Ovary (tissue), 7 donors: ENCODE measurements at regions not wholly inside any gene's neighbourhood (a gene's known extent, or its start where the extent isn't known, plus 50 kb on each side); places are given as distances from the start of the nearest gene placed in this dataset.

Experiments
- DNase-seq, 5 donors: peaks; one replicate each; pipeline ENCODE4 v3.0.0-alpha.2; 2019 to 2020
- H3K27ac ChIP-seq, 2 donors: fragments of 200-600 bp; one replicate each; pipeline versions ENCODE4 v1.5.1 to v1.8.0; 2019 to 2022
- H3K27me3 ChIP-seq: fragments of 200-600 bp; one replicate; pipeline ENCODE4 v1.8.0; 2022
- H3K36me3 ChIP-seq: fragments of 200-600 bp; sonication (generic); one replicate; pipeline ENCODE4 v1.5.1; 2019
- H3K4me1 ChIP-seq: one replicate; pipeline ENCODE4 v1.8.1; 2013; ENCODE audit warnings: mild to moderate bottlenecking, moderate library complexity; ENCODE audit not compliant: insufficient read depth
- H3K4me3 ChIP-seq: fragments of 200-600 bp; sonication (generic); one replicate; pipeline ENCODE4 v1.5.1; 2017
- H3K9me3 ChIP-seq, 2 donors: fragments of 200-600 bp in 1 of 2; sonication (generic) in 1 of 2; one replicate each; pipeline versions ENCODE4 v1.5.1 to v1.8.1; 2013 to 2019; ENCODE audit warnings: mild to moderate bottlenecking in 1 of 2, moderate library complexity in 1 of 2
- EP300 ChIP-seq: sonication (generic); formaldehyde crosslinking; IDR thresholded peaks from one replicate; pipeline ENCODE4 v1.6.1; 2017; ENCODE audit warnings: antibody characterized with exemption
- POLR2A ChIP-seq: fragments of 450-650 bp; IDR thresholded peaks from one replicate; pipeline ENCODE4 v1.6.1; 2017; ENCODE audit warnings: antibody characterized with exemption, mild to moderate bottlenecking, moderate library complexity
- WGBS, 3 donors: extraction: QIAGEN DNeasy Blood & Tissue Kit in 1 of 3; methylation state at CpG; one replicate each; pipeline versions ENCODE4 v1.1.5 to v1.1.7; 2013 to 2017; 5-methylcytosine and 5-hydroxymethylcytosine counted together
- intact Hi-C, 4 donors: fragments of 100-400 bp; cut with DNase I; formaldehyde crosslinking; loops; one replicate each; pipeline versions ENCODE4 v1.11.0 to v1.15.1; 2022 to 2023
- TF ChIP-seq, protein P1 (sequence below), 3 donors: fragments of 450-650 bp in 2 of 3; fragments of 200-600 bp in 1 of 3; IDR thresholded peaks; one replicate each; pipeline versions ENCODE4 v1.5.1 to v1.8.0; 2016 to 2022; ENCODE audit warnings: antibody characterized with exemption in 3 of 3, mild to moderate bottlenecking in 1 of 3
- donor health status: DM: no; HTN: no; CAD: no; lungs with moderate emphysema.
- donor health status: DM: no; HTN: no; CAD: no.
- donor health status: Bipolar disorder and iron deficiency.
- donor health status: DM: no; HTN: no; CAD: no.
- donor health status: DM: yes; HTN: yes; CAD: no.

DNA sequence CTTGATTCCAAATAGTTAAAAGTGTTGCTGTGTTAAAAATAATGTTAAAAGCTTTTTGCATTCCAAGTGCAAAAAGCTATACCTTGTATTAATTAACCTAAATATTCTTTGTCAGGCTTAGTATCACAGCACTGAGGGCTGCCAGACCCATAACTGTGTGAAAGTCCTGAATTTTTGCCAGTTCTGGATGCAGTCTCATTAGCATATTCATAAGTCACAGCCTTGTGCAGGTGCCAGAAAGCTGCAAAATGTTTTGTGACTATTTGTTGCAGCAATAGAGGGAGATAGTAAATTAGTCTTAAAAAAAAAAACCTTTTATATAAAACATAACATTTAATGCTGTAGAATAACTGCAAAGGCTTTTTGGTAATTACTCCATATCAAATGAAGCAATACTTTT is 56.6 kb downstream of the SLITRK1 start:
- TF ChIP-seq EP300 (no peak), POLR2A (no peak)
- TF ChIP-seq, protein P1, sequence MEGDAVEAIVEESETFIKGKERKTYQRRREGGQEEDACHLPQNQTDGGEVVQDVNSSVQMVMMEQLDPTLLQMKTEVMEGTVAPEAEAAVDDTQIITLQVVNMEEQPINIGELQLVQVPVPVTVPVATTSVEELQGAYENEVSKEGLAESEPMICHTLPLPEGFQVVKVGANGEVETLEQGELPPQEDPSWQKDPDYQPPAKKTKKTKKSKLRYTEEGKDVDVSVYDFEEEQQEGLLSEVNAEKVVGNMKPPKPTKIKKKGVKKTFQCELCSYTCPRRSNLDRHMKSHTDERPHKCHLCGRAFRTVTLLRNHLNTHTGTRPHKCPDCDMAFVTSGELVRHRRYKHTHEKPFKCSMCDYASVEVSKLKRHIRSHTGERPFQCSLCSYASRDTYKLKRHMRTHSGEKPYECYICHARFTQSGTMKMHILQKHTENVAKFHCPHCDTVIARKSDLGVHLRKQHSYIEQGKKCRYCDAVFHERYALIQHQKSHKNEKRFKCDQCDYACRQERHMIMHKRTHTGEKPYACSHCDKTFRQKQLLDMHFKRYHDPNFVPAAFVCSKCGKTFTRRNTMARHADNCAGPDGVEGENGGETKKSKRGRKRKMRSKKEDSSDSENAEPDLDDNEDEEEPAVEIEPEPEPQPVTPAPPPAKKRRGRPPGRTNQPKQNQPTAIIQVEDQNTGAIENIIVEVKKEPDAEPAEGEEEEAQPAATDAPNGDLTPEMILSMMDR (IDR thresholded peaks at IDR 0.05) = no peak
- intact Hi-C loops = no loop called here
- Histone ChIP-seq H3K27me3 (no peaks in the 10 kb centered on the region), H3K4me3 (no peak overlapping the region), H3K9me3 (no peaks in the 10 kb centered on the region), H3K27ac (no peak overlapping the region), H3K36me3 (no peaks in the 10 kb centered on the region), H3K4me1 (no peaks in the 10 kb centered on the region)
- no peak for DNase-seq

DNA sequence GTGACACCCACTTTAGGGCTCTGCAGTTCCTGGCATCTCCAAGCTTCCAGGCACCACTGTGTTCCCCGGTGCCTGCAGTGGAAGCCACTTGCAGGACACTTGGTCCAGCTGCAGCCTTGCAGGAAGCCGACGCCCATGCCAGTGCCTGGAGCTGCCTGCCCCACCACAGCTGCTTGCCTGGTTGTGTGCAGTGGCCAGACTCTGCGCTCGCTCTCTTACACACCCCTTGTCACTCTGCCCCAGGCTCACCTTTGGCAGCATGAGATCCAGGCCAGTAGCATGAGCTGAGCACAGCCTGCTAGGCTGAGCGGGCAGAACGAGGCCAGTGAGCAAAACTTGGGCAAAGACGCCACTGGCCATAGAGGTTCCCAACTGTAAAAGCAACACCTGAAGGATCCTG is 57.7 kb downstream of the SLITRK1 start:
- H3K4me1 ChIP-seq = no peaks in the 10 kb centered on the region
- H3K9me3 ChIP-seq = no peaks in the 10 kb centered on the region
- no peak for TF ChIP-seq POLR2A
- TF ChIP-seq EP300 = no peak
- TF ChIP-seq, protein P1 (IDR thresholded peaks at IDR 0.05) = no peak
- no peak overlapping the region for H3K27ac ChIP-seq
- no peaks in the 10 kb centered on the region for H3K27me3 ChIP-seq
- H3K36me3 ChIP-seq = no peaks in the 10 kb centered on the region
- intact Hi-C loops = no loop called here
- peak in 1 of 5 donors; percentile 6 for DNase-seq
- 93 to 97% (median 94%) methylated on average over 8 of the region's 8 CpGs for WGBS, 3 donors
- no peak overlapping the region for H3K4me3 ChIP-seq

DNA sequence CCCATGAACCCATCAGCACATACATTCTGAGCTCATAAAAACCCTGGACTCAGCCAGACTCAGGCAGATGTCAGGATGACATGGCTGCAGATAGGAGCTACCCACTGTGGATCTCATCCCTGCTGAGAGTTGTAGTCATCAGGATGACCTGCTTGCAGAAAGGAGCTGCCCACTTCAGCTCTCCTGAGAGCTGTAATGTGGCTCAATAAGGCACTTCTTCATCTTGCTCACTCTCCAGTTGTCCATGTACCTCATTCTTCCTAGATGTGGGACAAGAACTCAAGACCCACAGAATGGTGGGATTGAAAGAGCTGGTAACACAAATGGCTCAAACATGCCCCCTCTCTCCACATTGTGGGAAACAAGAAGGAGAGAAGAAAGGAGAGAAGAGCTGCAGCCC is 58.2 kb downstream of the SLITRK1 start:
- H3K27me3 ChIP-seq = no peaks in the 10 kb centered on the region
- intact Hi-C loops = no loop called here
- no peak overlapping the region for H3K4me3 ChIP-seq
- TF ChIP-seq EP300 (no peak), POLR2A (no peak)
- TF ChIP-seq, protein P1 (IDR thresholded peaks at IDR 0.05) = no peak
- no peak for DNase-seq
- no peaks in the 10 kb centered on the region for H3K9me3 ChIP-seq
- H3K36me3 ChIP-seq = no peaks in the 10 kb centered on the region
- no peaks in the 10 kb centered on the region for H3K4me1 ChIP-seq
- H3K27ac ChIP-seq = no peak overlapping the region

DNA sequence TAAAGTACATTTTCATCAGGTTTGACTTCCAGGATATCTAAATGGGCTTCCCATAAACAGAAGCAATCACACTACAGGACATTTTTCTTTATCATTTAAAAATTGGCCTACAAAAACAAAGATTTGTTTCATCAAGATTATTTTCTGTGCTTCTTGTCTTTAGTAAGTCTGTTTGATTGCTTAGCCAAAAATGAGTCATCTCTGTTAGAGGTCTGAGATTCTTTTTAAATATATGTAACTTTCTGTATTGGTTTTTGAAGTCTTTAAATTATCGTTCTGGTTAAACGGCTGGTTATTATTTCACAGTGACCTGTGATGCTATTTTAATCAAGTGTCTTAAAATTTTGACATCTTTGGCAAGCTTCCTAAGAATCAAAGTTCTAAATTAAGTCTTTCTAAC is 62.7 kb downstream of the SLITRK1 start:
- H3K4me1 ChIP-seq = no peaks in the 10 kb centered on the region
- H3K27me3 ChIP-seq = no peaks in the 10 kb centered on the region
- no peaks in the 10 kb centered on the region for H3K36me3 ChIP-seq
- 68 to 75% (median 68%) methylated on average over 2 of the region's 2 CpGs for WGBS, 3 donors
- no peaks in the 10 kb centered on the region for H3K9me3 ChIP-seq
- no peak for DNase-seq
- H3K27ac ChIP-seq = no peak overlapping the region
- TF ChIP-seq, protein P1 (IDR thresholded peaks at IDR 0.05) = no peak
- TF ChIP-seq EP300 = no peak
- intact Hi-C loops = no loop called here
- H3K4me3 ChIP-seq = no peak overlapping the region

DNA sequence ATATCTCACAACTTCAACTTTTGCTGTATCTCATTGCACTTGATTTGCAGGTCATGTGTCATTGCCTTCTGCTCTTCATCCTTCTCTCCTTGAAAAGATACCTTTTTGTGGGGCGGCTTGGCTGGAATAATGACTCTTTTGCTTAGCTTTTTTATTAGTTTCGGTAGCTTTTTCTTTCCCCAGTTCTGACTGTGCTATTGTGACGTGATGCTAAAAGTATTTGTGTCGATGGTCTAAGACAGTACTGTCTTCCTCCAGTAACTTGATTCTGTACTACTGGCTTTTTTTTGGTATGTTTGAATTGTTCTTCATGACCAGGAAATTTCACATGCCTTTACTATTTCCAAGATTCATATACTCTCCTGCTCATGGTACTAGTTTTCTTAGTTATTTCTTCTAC is 63.1 kb downstream of the SLITRK1 start:
- TF ChIP-seq POLR2A (no peak), EP300 (no peak)
- TF ChIP-seq, protein P1 (IDR thresholded peaks at IDR 0.05) = no peak
- no peak overlapping the region for H3K4me3 ChIP-seq

More for the DNA sequence above, 63.1 kb downstream of the SLITRK1 start:
- DNase-seq = no peak
- Histone ChIP-seq H3K4me1 (no peaks in the 10 kb centered on the region), H3K9me3 (no peaks in the 10 kb centered on the region), H3K36me3 (no peaks in the 10 kb centered on the region), H3K27ac (no peak overlapping the region), H3K27me3 (no peaks in the 10 kb centered on the region)
- 87 to 89% (median 88%) methylated on average over 4 of the region's 4 CpGs for WGBS, 3 donors
- intact Hi-C loops = no loop called here
